Activated B cell treated with CpG ODN at 0.5 μM for 24 hours (primary cell): ENCODE measurements at regions not wholly inside any gene's neighbourhood (a gene's known extent, or its start where the extent isn't known, plus 50 kb on each side); places are given as distances from the start of the nearest gene placed in this dataset.
"Not testable (repeated sequence)": the region's sequence is repeated elsewhere in the genome, so short reads cannot be mapped to it uniquely, and the experiment has no call there.

Experiments used
- ATAC-seq: fragments of 200-7000 bp; cut with Tn5 transposase; one replicate; pipeline ENCODE4 v1.10.0; 2021; ENCODE audit warnings: low read depth, mild to moderate bottlenecking, moderate library complexity
- CTCF ChIA-PET: fragments of 350-600 bp; sonication (Branson Sonifier 250); formaldehyde crosslinking; loops from one replicate; lab custom pipeline; 2021; ENCODE audit warnings: antibody characterized with exemption; lab: Charles Lee
- POLR2A ChIA-PET: fragments of 350-600 bp; sonication (Branson Sonifier 250); formaldehyde crosslinking; loops from one replicate; lab custom pipeline; 2021; ENCODE audit warnings: antibody characterized with exemption; lab: Charles Lee
- DNase-seq: peaks from one replicate; pipeline ENCODE4 v3.0.0; 2022
- H3K27ac Mint-ChIP-seq: one replicate; pipeline ENCODE4 v1.8.0; 2020; ENCODE audit warnings: mixed read lengths
- H3K27me3 Mint-ChIP-seq: one replicate; pipeline ENCODE4 v1.8.0; 2021; ENCODE audit warnings: mixed read lengths
- H3K36me3 Mint-ChIP-seq: one replicate; pipeline ENCODE4 v1.8.0; 2021; ENCODE audit warnings: low read depth, mixed read lengths
- H3K4me1 Mint-ChIP-seq: one replicate; pipeline ENCODE4 v1.8.0; 2021; ENCODE audit warnings: mixed read lengths
- H3K4me3 Mint-ChIP-seq: one replicate; pipeline ENCODE4 v1.8.0; 2020; ENCODE audit warnings: mild to moderate bottlenecking, mixed read lengths
- H3K9me3 Mint-ChIP-seq: one replicate; pipeline ENCODE4 v1.8.0; 2020; ENCODE audit warnings: mixed read lengths
- CTCF ChIP-seq: fragments of 200-600 bp; IDR thresholded peaks from one replicate; pipeline ENCODE4 v1.8.0; 2022; ENCODE audit warnings: antibody characterized with exemption, mild to moderate bottlenecking
- intact Hi-C: fragments of 100-400 bp; cut with micrococcal nuclease; formaldehyde crosslinking; loops from one replicate; pipeline ENCODE4 v1.15.1; 2024

- no peaks in the 10 kb centered on the region for H3K9me3 Mint-ChIP-seq
- H3K27me3 Mint-ChIP-seq, result peaks cover 1% of the 10 kb centered on the region
- H3K27ac Mint-ChIP-seq, result no peak overlapping the region
- H3K4me1 Mint-ChIP-seq, result peaks cover 21% of the 10 kb centered on the region
- DNase-seq (no peak), ATAC-seq (no peak)
- H3K36me3 Mint-ChIP-seq, result no peaks in the 10 kb centered on the region
- H3K4me3 Mint-ChIP-seq, result no peak overlapping the region
- CTCF ChIA-PET, result no interaction called here
- POLR2A ChIA-PET, result no interaction called here
- no peak for TF ChIP-seq CTCF
- intact Hi-C loops, result no loop called here
Observed at GRCh38 chr3:177694951-177695350, 497.7 kb upstream of the TBL1XR1 start.

DNA sequence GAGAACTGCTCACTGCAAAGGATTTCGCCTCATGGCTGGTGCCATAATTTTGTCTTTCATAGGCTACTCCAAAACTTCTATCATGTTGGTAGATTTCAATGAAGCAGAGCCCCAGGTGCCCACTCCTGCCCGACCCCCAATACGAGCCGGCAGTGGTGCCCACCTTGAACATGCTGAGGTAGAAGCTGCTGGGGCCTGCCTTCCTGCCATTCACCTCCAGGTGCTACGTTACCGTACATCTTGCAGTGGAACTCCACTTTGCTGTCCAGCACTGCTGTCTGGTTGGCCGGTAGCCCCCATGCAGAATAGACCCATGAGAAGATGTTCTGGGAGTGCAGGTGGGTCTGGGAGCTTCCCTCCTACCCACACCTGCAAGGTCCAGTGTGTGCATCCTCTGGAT is 502.8 kb upstream of the TBL1XR1 start:
- Mint-ChIP-seq H3K27me3 (peaks cover 1% of the 10 kb centered on the region), H3K27ac (no peak overlapping the region), H3K4me1 (peaks cover 10% of the 10 kb centered on the region), H3K9me3 (no peaks in the 10 kb centered on the region), H3K36me3 (no peaks in the 10 kb centered on the region), H3K4me3 (no peak overlapping the region)
- TF ChIP-seq CTCF, result no peak
- intact Hi-C loops, result no loop called here
- ChIA-PET POLR2A (no interaction called here), CTCF (no interaction called here)
- no peak for ATAC-seq
- no peak for DNase-seq

DNA sequence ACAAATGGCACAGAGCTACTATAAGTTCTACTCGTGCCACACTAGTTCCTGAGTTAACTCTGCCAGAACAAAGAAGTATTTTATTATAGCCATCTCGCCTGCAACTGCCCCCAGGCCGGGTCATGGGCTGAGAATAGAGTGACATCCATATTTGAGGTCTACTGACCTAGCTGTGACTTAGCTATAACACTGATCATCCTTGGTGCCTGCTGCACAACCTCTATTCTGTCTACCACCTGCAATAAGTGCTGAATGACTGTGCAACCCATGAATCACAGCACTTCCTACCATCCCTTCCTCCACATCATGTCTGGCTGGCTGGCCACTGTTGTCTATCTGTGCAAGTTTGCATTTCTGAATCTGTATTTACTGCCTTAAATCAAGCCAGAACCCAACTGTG is 506.5 kb upstream of the TBL1XR1 start:
- Mint-ChIP-seq H3K27me3 (no peaks in the 10 kb centered on the region), H3K9me3 (no peaks in the 10 kb centered on the region), H3K4me1 (no peaks in the 10 kb centered on the region), H3K4me3 (no peak overlapping the region), H3K36me3 (no peaks in the 10 kb centered on the region), H3K27ac (no peak overlapping the region)
- CTCF ChIA-PET, result no interaction called here
- POLR2A ChIA-PET, result interaction anchor here (0.6 kb wide), 1 partner anchor 366 kb away, joined by 3 read pairs; no protein-coding TSS in a partner anchor
- intact Hi-C loops, result no loop called here
- no peak for TF ChIP-seq CTCF
- DNase-seq (no peak), ATAC-seq (no peak)

DNA sequence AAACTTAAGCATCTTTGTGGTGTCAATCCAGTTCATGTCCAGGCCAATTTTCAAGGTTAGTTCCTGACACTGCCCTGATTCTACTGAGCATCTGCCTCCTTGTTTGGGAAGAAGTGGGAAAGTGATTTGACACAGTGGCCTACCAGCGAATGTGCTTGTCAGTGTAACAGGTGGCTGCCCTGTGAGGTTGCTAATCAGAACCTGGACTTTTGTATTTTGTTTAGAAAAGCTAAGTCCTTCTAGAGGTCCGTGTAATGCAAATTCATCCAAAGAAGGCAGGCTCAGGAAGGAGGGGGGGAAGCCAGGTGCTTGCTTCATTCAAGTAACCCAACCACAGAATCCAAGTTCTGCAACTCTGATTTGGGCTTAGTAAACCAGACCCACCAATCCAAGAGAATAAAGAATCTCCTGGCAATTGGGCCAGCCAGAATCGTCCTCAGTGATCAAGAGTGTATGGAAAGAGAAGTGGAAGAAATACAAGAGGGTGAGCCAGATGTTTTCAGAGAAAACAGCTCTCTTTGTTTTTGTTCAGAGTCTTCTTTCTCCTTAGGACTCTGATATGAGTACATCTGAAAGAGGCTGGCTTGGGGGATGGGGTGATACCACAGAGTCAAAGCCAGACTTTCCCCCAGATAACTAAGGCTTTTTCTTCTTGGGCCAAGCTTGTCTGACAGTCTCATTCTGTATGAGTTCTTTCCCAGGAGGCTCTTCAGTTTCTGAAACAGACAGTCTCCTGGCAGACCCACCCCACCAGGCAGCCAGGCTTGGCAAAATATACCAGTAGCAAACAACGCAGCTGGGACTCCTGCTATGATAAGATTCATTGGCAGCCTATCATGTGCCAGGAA is 508.9 kb upstream of the TBL1XR1 start:
- ChIA-PET POLR2A (no interaction called here), CTCF (interaction anchor here (1.1 kb wide), 1 partner anchor 9 kb away, joined by 3 read pairs; no protein-coding TSS in a partner anchor)
- no peak for ATAC-seq
- H3K27me3 Mint-ChIP-seq, result no peaks in the 10 kb centered on the region
- no peaks in the 10 kb centered on the region for H3K4me1 Mint-ChIP-seq
- H3K27ac Mint-ChIP-seq, result no peak overlapping the region
- intact Hi-C loops, result no loop called here
- no peak for TF ChIP-seq CTCF
- H3K36me3 Mint-ChIP-seq, result no peaks in the 10 kb centered on the region
- no peaks in the 10 kb centered on the region for H3K9me3 Mint-ChIP-seq
- no peak for DNase-seq
- no peak overlapping the region for H3K4me3 Mint-ChIP-seq

- H3K9me3 Mint-ChIP-seq, POLR2A ChIA-PET, DNase-seq, CTCF ChIA-PET, H3K36me3 Mint-ChIP-seq, H3K4me3 Mint-ChIP-seq, H3K27me3 Mint-ChIP-seq, H3K4me1 Mint-ChIP-seq, intact Hi-C loops, ATAC-seq, H3K27ac Mint-ChIP-seq: not testable (repeated sequence)
Observed at GRCh38 chr3:177709470-177709869, 512.2 kb upstream of the TBL1XR1 start.
